GM12878 (cell line): ENCODE measurements at regions not wholly inside any gene's neighbourhood (a gene's known extent, or its start where the extent isn't known, plus 50 kb on each side); places are given as distances from the start of the nearest gene placed in this dataset.

Source experiments
- ATAC-seq: fragments of 200-7000 bp; cut with Tn5 transposase; 3 replicates; pipeline ENCODE4 v1.9.1; 2020; ENCODE audit warnings: mild to moderate bottlenecking, moderate library complexity
- BruUV-seq: library from RNA; stranded (reverse); fragments of 400-500 nt; replicated peaks from 2 replicates; lab custom pipeline; 2021; lab: Mats Ljungman, UMichigan
- CTCF ChIA-PET: fragments of 300-600 bp; sonication (Branson Sonifier 250); formaldehyde crosslinking; extraction: SDS; loops from one replicate; lab custom pipeline; 2021; ENCODE audit warnings: inconsistent platforms; lab: Yijun Ruan, JAX
- POLR2A ChIA-PET: fragments of 350-600 bp; formaldehyde crosslinking; extraction: SDS; loops from one replicate; lab custom pipeline; 2021; ENCODE audit warnings: inconsistent platforms; lab: Charles Lee
- RAD21 ChIA-PET: fragments of 300-600 bp; sonication (Branson Sonifier 250); formaldehyde crosslinking; loops from one replicate; lab custom pipeline; 2023; ENCODE audit warnings: antibody characterized with exemption; ENCODE audit not compliant: unreplicated experiment; lab: Charles Lee
- SMC1A ChIA-PET: fragments of 300-600 bp; sonication (Branson Sonifier 250); formaldehyde crosslinking; loops from one replicate; lab custom pipeline; 2023; ENCODE audit not compliant: unreplicated experiment, uncharacterized antibody; lab: Charles Lee
- DNase-seq: peaks from one replicate; pipeline ENCODE4 v3.0.0-alpha.2; 2011; ENCODE audit warnings: low read depth, low spot score
- FAIRE-seq: peaks from 3 replicates; lab custom pipeline; 2011; peaks lifted over from hg19 to GRCh38; lab: Jason Lieb, UNC
- H2AFZ ChIP-seq: 2 replicates; pipeline ENCODE4 v1.6.0; 2011; ENCODE audit warnings: low read depth, low read length, control low read depth; ENCODE audit not compliant: control insufficient read depth
- H3K27ac ChIP-seq: 2 replicates; pipeline ENCODE4 v1.5.1; 2011; ENCODE audit warnings: control low read depth; ENCODE audit not compliant: control insufficient read depth, insufficient read depth
- H3K27me3 ChIP-seq, 2 experiments: replicated peaks in 1 of 2; 2 replicates each; pipeline versions ENCODE4 v1.6.0 to v1.6.1; 2011; ENCODE audit warnings: low read length in 1 of 2; ENCODE audit not compliant: control insufficient read depth in 2 of 2, insufficient read depth in 2 of 2
- H3K36me3 ChIP-seq, 2 experiments: 2 replicates each; pipeline ENCODE4 v1.5.1; 2011; ENCODE audit warnings: low read length in 1 of 2; ENCODE audit not compliant: control insufficient read depth in 2 of 2, insufficient read depth in 2 of 2
- H3K4me1 ChIP-seq: 2 replicates; pipeline ENCODE4 v1.6.1; 2011; ENCODE audit warnings: mild to moderate bottlenecking, low read length, moderate library complexity, mixed read lengths; ENCODE audit not compliant: control insufficient read depth, insufficient read depth
- H3K4me2 ChIP-seq: 2 replicates; pipeline ENCODE4 v1.6.0; 2011; ENCODE audit warnings: control low read depth; ENCODE audit not compliant: control insufficient read depth, insufficient read depth
- H3K4me3 ChIP-seq: fragments of 200-600 bp; sonication (generic); 2 replicates; pipeline ENCODE4 v1.5.1; 2016
- H3K79me2 ChIP-seq: 2 replicates; pipeline ENCODE4 v1.6.0; 2011; ENCODE audit warnings: low read length; ENCODE audit not compliant: control insufficient read depth, insufficient read depth
- H3K9ac ChIP-seq: 2 replicates; pipeline ENCODE4 v1.8.0; 2011; ENCODE audit warnings: low read length, control low read depth, mixed read lengths; ENCODE audit not compliant: control insufficient read depth, insufficient read depth
- H3K9me3 ChIP-seq: replicated peaks from 3 replicates; pipeline ENCODE4 v1.5.1; 2011; ENCODE audit warnings: mild to moderate bottlenecking, low read length; ENCODE audit not compliant: control insufficient read depth, insufficient read depth
- H4K20me1 ChIP-seq: 2 replicates; pipeline ENCODE4 v1.6.0; 2011; ENCODE audit not compliant: control insufficient read depth, insufficient read depth
- BCLAF1 ChIP-seq: fragments of 450-650 bp; IDR thresholded peaks from 2 replicates; pipeline ENCODE4 v1.6.1; 2017; ENCODE audit warnings: antibody characterized with exemption, mild to moderate bottlenecking, moderate library complexity
- CEBPB ChIP-seq, 2 experiments: fragments of 150-350 bp in 1 of 2; IDR thresholded peaks; 2 replicates each; pipeline ENCODE4 v1.6.1; 2012 to 2014; ENCODE audit warnings: low read depth in 2 of 2, low read length in 2 of 2, borderline replicate concordance in 1 of 2, inconsistent platforms in 1 of 2
- CREM ChIP-seq: IDR thresholded peaks from 2 replicates; pipeline ENCODE4 v1.6.1; 2014; ENCODE audit warnings: antibody characterized with exemption, low read depth
- EGR1 ChIP-seq, 2 experiments: IDR thresholded peaks; 1 replicate in 1 of 2; 2 replicates in 1 of 2; pipeline ENCODE4 v1.6.1; 2011 to 2012; ENCODE audit warnings: low read depth in 2 of 2, low read length in 2 of 2, borderline replicate concordance in 1 of 2, mild to moderate bottlenecking in 1 of 2, moderate library complexity in 1 of 2
- FOXK2 ChIP-seq: fragments of 450-650 bp; IDR thresholded peaks from 2 replicates; pipeline ENCODE4 v1.6.1; 2017; ENCODE audit warnings: mild to moderate bottlenecking, moderate library complexity
- FOXM1 ChIP-seq: IDR thresholded peaks from 2 replicates; pipeline ENCODE4 v1.6.1; 2012; ENCODE audit warnings: low read depth, mild to moderate bottlenecking, inconsistent platforms, low read length, moderate library complexity
- NFIC ChIP-seq: IDR thresholded peaks from 2 replicates; pipeline ENCODE4 v1.6.1; 2012; ENCODE audit warnings: low read depth, mild to moderate bottlenecking, inconsistent platforms, low read length, moderate library complexity
- RBBP5 ChIP-seq: fragments of 200-600 bp; sonication (generic); conservative IDR thresholded peaks from 2 replicates; pipeline ENCODE4 v1.6.1; 2016
- TBL1XR1 ChIP-seq: IDR thresholded peaks from 2 replicates; pipeline ENCODE4 v1.6.1; 2012; ENCODE audit warnings: low read depth, low read length, improper control_type of control experiment
- TCF3 ChIP-seq: IDR thresholded peaks from 2 replicates; pipeline ENCODE4 v1.6.1; 2012; ENCODE audit warnings: low read depth, mild to moderate bottlenecking, low read length, borderline replicate concordance; ENCODE audit not compliant: insufficient read depth
- YY1 ChIP-seq: IDR thresholded peaks from 2 replicates; pipeline ENCODE4 v1.6.1; 2011; ENCODE audit warnings: low read depth, mild to moderate bottlenecking, low read length
- WGBS: methylation state at CpG from one replicate; pipeline ENCODE4 v1.1.6; 2016; ENCODE audit warnings: low lambda C conversion rate; ENCODE audit not compliant: insufficient replicate concordance, insufficient coverage; ENCODE audit errors: missing lambda C conversion rate; 5-methylcytosine and 5-hydroxymethylcytosine counted together
- in situ Hi-C: fragments of 300-500 bp; cut with MboI; formaldehyde crosslinking; loops from 9 replicates; pipeline ENCODE4 v1.14.3; 2018; ENCODE audit warnings: mixed read lengths
- intact Hi-C: fragments of 100-400 bp; cut with micrococcal nuclease; formaldehyde crosslinking; loops from one replicate; pipeline ENCODE4 v1.14.2; 2022; ENCODE audit not compliant: unreplicated experiment

DNA sequence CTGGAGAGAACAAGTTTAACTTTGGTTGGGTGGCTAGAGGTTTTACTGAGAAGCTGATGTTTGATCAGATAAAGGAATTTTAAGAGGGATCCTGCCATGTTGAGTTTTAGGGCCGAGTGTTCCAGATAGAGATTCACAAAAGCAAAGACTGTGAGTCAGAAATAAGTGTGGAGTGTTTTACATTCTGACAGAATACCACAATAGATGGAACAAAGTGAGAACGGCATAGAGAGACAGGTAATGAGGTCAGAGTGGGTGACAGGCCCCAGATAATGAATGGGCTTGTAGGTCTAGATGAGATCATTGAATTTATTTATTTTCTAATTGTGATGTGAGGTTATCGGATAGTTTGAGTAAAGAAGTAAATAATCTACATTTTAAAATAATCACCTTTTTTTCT is 502.6 kb downstream of the EPHA5 start:
- in situ Hi-C loops (no loop called here), intact Hi-C loops (no loop called here)
- Histone ChIP-seq H4K20me1 (no peaks in the 10 kb centered on the region), H2AFZ (no peak overlapping the region), H3K9me3 (no peaks in the 10 kb centered on the region), H3K36me3 (no peaks in the 10 kb centered on the region), H3K4me1 (no peaks in the 10 kb centered on the region), H3K27me3 (no peaks in the 10 kb centered on the region), H3K4me3 (no peak overlapping the region), H3K4me2 (no peak overlapping the region), H3K79me2 (no peaks in the 10 kb centered on the region), H3K9ac (no peak overlapping the region), H3K27ac (no peak overlapping the region)
- POLR2A ChIA-PET = no interaction called here
- RAD21 ChIA-PET = no interaction called here
- BruUV-seq = no TSS peak
- DNase-seq (no peak), FAIRE-seq (no peak), ATAC-seq (no peak)
- TF ChIP-seq FOXM1 = no peak
- no peak for TF ChIP-seq BCLAF1
- TF ChIP-seq TBL1XR1 = no peak
- no peak for TF ChIP-seq NFIC
- TF ChIP-seq CREM = no peak
- WGBS = 30% methylated on average over 3 of the region's 3 CpGs
- SMC1A ChIA-PET = no interaction called here
- CTCF ChIA-PET = no interaction called here

DNA sequence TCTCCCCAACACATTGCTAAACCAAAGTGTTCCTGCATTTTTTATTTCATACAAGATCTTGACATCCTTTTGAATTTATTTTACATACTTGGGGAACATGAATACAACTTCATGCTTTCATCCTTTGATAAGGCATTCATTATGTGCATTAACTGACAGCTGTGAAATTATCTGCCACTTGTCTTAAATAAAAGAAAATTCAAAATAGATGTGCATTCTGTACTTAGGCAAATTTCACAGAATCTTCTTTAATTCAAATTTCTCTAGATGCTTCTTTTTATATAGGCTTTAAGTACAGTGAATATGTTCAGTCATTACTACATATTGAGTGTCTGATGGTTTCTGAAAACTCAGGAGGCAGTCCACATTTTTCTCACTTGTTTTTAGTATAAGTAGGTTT is 518.1 kb downstream of the EPHA5 start:
- TF ChIP-seq EGR1 (IDR thresholded peaks at IDR 0.05; ENCODE audit: borderline replicate concordance in 1 of 2, low read depth in 2 of 2, low read length in 2 of 2) (no peak), RBBP5 (no peak), FOXK2 (no peak), YY1 (no peak), CEBPB (IDR thresholded peaks at IDR 0.05; ENCODE audit: borderline replicate concordance in 1 of 2, low read depth in 2 of 2, low read length in 2 of 2) (no peak), TCF3 (no peak)
- H3K27me3 ChIP-seq = no peaks in the 10 kb centered on the region
- no peaks in the 10 kb centered on the region for H3K36me3 ChIP-seq
- no peak overlapping the region for H3K4me2 ChIP-seq
- CTCF ChIA-PET = no interaction called here
- no TSS peak for BruUV-seq
- SMC1A ChIA-PET = no interaction called here
- DNase-seq = no peak
- no peak overlapping the region for H3K4me3 ChIP-seq
- no peak overlapping the region for H2AFZ ChIP-seq
- H3K4me1 ChIP-seq = no peaks in the 10 kb centered on the region
- no peaks in the 10 kb centered on the region for H4K20me1 ChIP-seq
- H3K79me2 ChIP-seq = no peaks in the 10 kb centered on the region
- no peaks in the 10 kb centered on the region for H3K9me3 ChIP-seq
- in situ Hi-C loops (no loop called here), intact Hi-C loops (no loop called here)
- RAD21 ChIA-PET = no interaction called here
- no peak for FAIRE-seq
- H3K27ac ChIP-seq = no peak overlapping the region
- POLR2A ChIA-PET = no interaction called here
- no peak overlapping the region for H3K9ac ChIP-seq
- no peak for ATAC-seq
